Vagina (tissue), 2 donors: ENCODE measurements at regions not wholly inside any gene's neighbourhood (a gene's known extent, or its start where the extent isn't known, plus 50 kb on each side); places are given as distances from the start of the nearest gene placed in this dataset.

ENCODE experiments used
- DNase-seq, 2 donors: peaks; one replicate each; pipeline ENCODE4 v3.0.0-alpha.2; 2017; ENCODE audit errors: extremely low spot score in 2 of 2
- H3K27ac ChIP-seq: fragments of 200-600 bp; sonication (generic); one replicate; pipeline ENCODE4 v1.5.1; 2019
- H3K27me3 ChIP-seq: fragments of 200-600 bp; sonication (generic); one replicate; pipeline ENCODE4 v1.5.1; 2019
- H3K36me3 ChIP-seq, 2 donors: fragments of 200-600 bp; sonication (generic); one replicate each; pipeline ENCODE4 v1.5.1; 2017 to 2019
- H3K4me1 ChIP-seq: fragments of 200-600 bp; sonication (generic); one replicate; pipeline ENCODE4 v1.5.1; 2019
- H3K4me3 ChIP-seq, 2 donors: fragments of 200-600 bp; sonication (generic); 1 replicate in 1 of 2; 2 replicates in 1 of 2; pipeline ENCODE4 v1.5.1; 2016 to 2019
- H3K9me3 ChIP-seq: fragments of 200-600 bp; sonication (generic); one replicate; pipeline ENCODE4 v1.5.1; 2019
- POLR2A ChIP-seq, 2 donors: fragments of 450-650 bp; IDR thresholded peaks; one replicate each; pipeline ENCODE4 v1.6.1; 2017; ENCODE audit warnings: antibody characterized with exemption in 2 of 2, mild to moderate bottlenecking in 2 of 2, moderate library complexity in 2 of 2
- POLR2AphosphoS5 ChIP-seq, 2 donors: sonication (generic); formaldehyde crosslinking; IDR thresholded peaks; one replicate each; pipeline ENCODE4 v1.9.0; 2017; ENCODE audit warnings: antibody characterized with exemption in 2 of 2, mild to moderate bottlenecking in 2 of 2, low read depth in 1 of 2; ENCODE audit not compliant: insufficient read depth in 1 of 2
- intact Hi-C: fragments of 100-400 bp; cut with DNase I; formaldehyde crosslinking; loops from one replicate; pipeline ENCODE4 v1.15.1; 2023
- TF ChIP-seq, protein P1 (sequence below), 3 experiments: fragments of 450-650 bp in 2 of 3; fragments of 200-600 bp in 1 of 3; sonication (generic) in 1 of 3; IDR thresholded peaks; one replicate each; pipeline ENCODE4 v1.5.1; 2017 to 2019; ENCODE audit warnings: antibody characterized with exemption in 3 of 3, mild to moderate bottlenecking in 2 of 3, moderate library complexity in 2 of 3

DNA sequence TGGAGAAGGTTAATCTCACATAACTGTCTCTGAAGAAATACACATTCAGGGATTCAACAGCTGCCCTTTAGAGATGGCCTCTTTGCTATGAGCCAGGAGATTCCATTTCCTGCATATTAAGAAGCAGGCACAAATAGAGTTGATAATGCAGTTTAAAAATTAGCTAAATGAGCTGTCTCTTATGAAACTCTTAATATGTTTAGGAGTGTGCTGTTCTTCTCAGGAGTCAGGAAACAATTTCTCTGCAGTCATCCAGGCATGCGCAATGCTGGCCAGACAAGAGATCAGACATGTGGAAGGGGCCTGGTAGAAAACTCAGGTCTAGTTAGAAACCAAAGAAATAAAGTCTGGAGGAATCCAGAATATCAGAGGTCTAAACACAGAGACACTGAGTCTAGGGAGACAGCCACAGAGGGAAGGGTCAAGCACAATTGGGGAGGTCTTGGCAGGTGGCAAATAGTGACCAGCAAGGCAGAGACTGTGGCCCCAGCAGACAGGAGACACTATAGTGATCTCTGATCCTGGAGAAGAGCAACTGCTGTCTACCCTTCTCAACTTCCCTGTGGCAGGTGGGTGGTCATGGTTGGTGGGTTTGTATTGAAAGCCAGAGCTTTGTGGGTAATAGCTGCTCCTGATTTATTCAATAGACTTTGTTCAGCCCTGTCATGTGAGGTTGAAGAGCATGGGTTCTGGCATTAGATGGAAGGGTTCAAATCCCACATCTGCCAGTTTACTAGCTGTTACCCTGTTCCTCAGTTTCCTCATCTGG lies 185.8 kb upstream of the RMST start:
- no peaks in the 10 kb centered on the region for H3K4me1 ChIP-seq
- TF ChIP-seq POLR2A (IDR thresholded peaks at IDR 0.05) (no peak), POLR2AphosphoS5 (IDR thresholded peaks at IDR 0.05; ENCODE audit: insufficient read depth in 1 of 2, low read depth in 1 of 2) (no peak)
- TF ChIP-seq, protein P1, sequence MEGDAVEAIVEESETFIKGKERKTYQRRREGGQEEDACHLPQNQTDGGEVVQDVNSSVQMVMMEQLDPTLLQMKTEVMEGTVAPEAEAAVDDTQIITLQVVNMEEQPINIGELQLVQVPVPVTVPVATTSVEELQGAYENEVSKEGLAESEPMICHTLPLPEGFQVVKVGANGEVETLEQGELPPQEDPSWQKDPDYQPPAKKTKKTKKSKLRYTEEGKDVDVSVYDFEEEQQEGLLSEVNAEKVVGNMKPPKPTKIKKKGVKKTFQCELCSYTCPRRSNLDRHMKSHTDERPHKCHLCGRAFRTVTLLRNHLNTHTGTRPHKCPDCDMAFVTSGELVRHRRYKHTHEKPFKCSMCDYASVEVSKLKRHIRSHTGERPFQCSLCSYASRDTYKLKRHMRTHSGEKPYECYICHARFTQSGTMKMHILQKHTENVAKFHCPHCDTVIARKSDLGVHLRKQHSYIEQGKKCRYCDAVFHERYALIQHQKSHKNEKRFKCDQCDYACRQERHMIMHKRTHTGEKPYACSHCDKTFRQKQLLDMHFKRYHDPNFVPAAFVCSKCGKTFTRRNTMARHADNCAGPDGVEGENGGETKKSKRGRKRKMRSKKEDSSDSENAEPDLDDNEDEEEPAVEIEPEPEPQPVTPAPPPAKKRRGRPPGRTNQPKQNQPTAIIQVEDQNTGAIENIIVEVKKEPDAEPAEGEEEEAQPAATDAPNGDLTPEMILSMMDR (IDR thresholded peaks at IDR 0.05) = no peak
- DNase-seq = no peak
- H3K27ac ChIP-seq = no peak overlapping the region
- no peaks in the 10 kb centered on the region for H3K9me3 ChIP-seq
- H3K27me3 ChIP-seq = no peaks in the 10 kb centered on the region
- no peaks in the 10 kb centered on the region for H3K36me3 ChIP-seq
- H3K4me3 ChIP-seq = no peak overlapping the region
- intact Hi-C loops = no loop called here

GRCh38 chr12:97283297-97283696 lies 179.3 kb upstream of the RMST start:
- no peak overlapping the region for H3K4me3 ChIP-seq
- TF ChIP-seq, protein P1 (IDR thresholded peaks at IDR 0.05) = no peak
- TF ChIP-seq POLR2AphosphoS5 (IDR thresholded peaks at IDR 0.05; ENCODE audit: insufficient read depth in 1 of 2, low read depth in 1 of 2) = no peak
- TF ChIP-seq POLR2A (IDR thresholded peaks at IDR 0.05) = no peak
- DNase-seq = no peak
- H3K27ac ChIP-seq = no peak overlapping the region
- no peaks in the 10 kb centered on the region for H3K27me3 ChIP-seq
- no peaks in the 10 kb centered on the region for H3K36me3 ChIP-seq
- H3K9me3 ChIP-seq = no peaks in the 10 kb centered on the region
- intact Hi-C loops = no loop called here
- H3K4me1 ChIP-seq = no peaks in the 10 kb centered on the region

DNA sequence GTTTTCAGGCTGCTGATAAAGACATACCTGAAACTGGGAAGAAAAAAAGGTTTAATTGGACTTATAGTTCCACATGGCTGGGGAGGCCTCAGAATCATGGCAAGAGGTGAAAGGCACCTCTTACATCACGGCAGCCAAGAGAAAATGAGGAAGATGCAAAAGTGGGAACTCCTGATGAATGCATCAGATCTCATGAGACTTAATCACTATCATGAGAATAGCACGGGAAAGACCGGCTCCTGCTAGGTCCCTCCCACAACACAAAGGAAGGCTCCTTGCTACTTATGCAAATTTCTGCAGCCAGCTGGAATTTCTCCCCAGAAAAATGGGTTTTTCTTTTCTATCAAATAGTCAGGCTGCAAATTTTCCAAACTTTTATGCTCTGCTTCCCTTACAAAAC lies 174.1 kb upstream of the RMST start:
- intact Hi-C loops = no loop called here
- no peak for TF ChIP-seq POLR2AphosphoS5 (IDR thresholded peaks at IDR 0.05; ENCODE audit: insufficient read depth in 1 of 2, low read depth in 1 of 2)
- TF ChIP-seq, protein P1 (IDR thresholded peaks at IDR 0.05) = no peak
- TF ChIP-seq POLR2A (IDR thresholded peaks at IDR 0.05) = no peak
- Histone ChIP-seq H3K27me3 (no peaks in the 10 kb centered on the region), H3K27ac (no peak overlapping the region), H3K4me3 (no peak overlapping the region), H3K9me3 (no peaks in the 10 kb centered on the region), H3K4me1 (no peaks in the 10 kb centered on the region), H3K36me3 (no peaks in the 10 kb centered on the region)
- DNase-seq = no peak

DNA sequence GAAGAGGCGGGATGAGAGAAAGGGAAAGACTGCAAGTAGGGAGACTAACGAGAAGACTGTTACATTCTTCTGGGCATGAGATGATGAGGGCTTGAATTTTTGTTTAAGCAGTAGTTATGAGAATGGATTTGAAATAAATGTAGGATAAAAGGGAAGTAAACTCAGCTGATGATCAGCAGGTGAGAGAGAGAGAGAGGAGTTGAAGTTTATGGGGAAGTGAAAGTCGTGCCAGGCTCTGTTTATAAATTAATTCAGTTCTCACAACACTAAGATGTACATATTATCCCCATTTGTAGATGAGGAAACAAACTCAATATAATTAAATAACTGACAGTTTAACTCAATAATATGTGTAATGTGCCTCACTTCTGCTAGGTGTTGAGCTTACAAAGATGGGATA lies 170.0 kb upstream of the RMST start:
- H3K27me3 ChIP-seq = no peaks in the 10 kb centered on the region
- no peaks in the 10 kb centered on the region for H3K9me3 ChIP-seq
- no peak for DNase-seq
- no peak overlapping the region for H3K4me3 ChIP-seq
- H3K27ac ChIP-seq = no peak overlapping the region
- intact Hi-C loops = no loop called here
- TF ChIP-seq, protein P1 (IDR thresholded peaks at IDR 0.05) = no peak
- TF ChIP-seq POLR2AphosphoS5 (IDR thresholded peaks at IDR 0.05; ENCODE audit: insufficient read depth in 1 of 2, low read depth in 1 of 2) = no peak
- no peak for TF ChIP-seq POLR2A (IDR thresholded peaks at IDR 0.05)
- no peaks in the 10 kb centered on the region for H3K36me3 ChIP-seq
- H3K4me1 ChIP-seq = no peaks in the 10 kb centered on the region

- no peak for DNase-seq
- no peak for TF ChIP-seq POLR2A (IDR thresholded peaks at IDR 0.05)
- no peak for TF ChIP-seq POLR2AphosphoS5 (IDR thresholded peaks at IDR 0.05; ENCODE audit: insufficient read depth in 1 of 2, low read depth in 1 of 2)
- TF ChIP-seq, protein P1 (IDR thresholded peaks at IDR 0.05) = no peak
- H3K27me3 ChIP-seq = no peaks in the 10 kb centered on the region
- no peaks in the 10 kb centered on the region for H3K36me3 ChIP-seq
- intact Hi-C loops = no loop called here
- H3K27ac ChIP-seq = no peak overlapping the region
- H3K9me3 ChIP-seq = no peaks in the 10 kb centered on the region
- H3K4me3 ChIP-seq = no peak overlapping the region
- no peaks in the 10 kb centered on the region for H3K4me1 ChIP-seq
These were observed 169.1 kb upstream of the RMST start for GRCh38 chr12:97293541-97293940.
